Prostate gland (tissue), 2 donors: ENCODE measurements at regions not wholly inside any gene's neighbourhood (a gene's known extent, or its start where the extent isn't known, plus 50 kb on each side); places are given as distances from the start of the nearest gene placed in this dataset.
"Not testable (repeated sequence)": the region's sequence is repeated elsewhere in the genome, so short reads cannot be mapped to it uniquely, and the experiment has no call there.

ENCODE experiments used
- CTCF ChIP-seq, 4 experiments: fragments of 200-600 bp in 2 of 4; fragments of 450-650 bp in 2 of 4; sonication (generic) in 2 of 4; IDR thresholded peaks; 1 replicate in 3 of 4; 2 replicates in 1 of 4; pipeline ENCODE4 v1.5.1; 2016 to 2019; ENCODE audit warnings: antibody characterized with exemption in 4 of 4, mild to moderate bottlenecking in 2 of 4, moderate library complexity in 2 of 4
- POLR2A ChIP-seq: fragments of 450-650 bp; IDR thresholded peaks from one replicate; pipeline ENCODE4 v1.6.1; 2016; ENCODE audit warnings: antibody characterized with exemption, mild to moderate bottlenecking
- POLR2AphosphoS5 ChIP-seq: sonication (generic); formaldehyde crosslinking; IDR thresholded peaks from one replicate; pipeline ENCODE4 v1.6.1; 2017; ENCODE audit warnings: antibody characterized with exemption

GRCh38 chr15:22174088-22174487 lies 93.8 kb downstream of the OR4M2 start:
- TF ChIP-seq CTCF (IDR thresholded peaks at IDR 0.05); POLR2A; POLR2AphosphoS5: not testable (repeated sequence)
